GM23248 (cell line): ENCODE measurements at regions not wholly inside any gene's neighbourhood (a gene's known extent, or its start where the extent isn't known, plus 50 kb on each side); places are given as distances from the start of the nearest gene placed in this dataset.

Source experiments
- DNase-seq: peaks from one replicate; pipeline ENCODE4 v3.0.0-alpha.2; 2015
- H2AFZ ChIP-seq: fragments of 200-600 bp; sonication (generic); 2 replicates; pipeline ENCODE4 v1.6.1; 2016; ENCODE audit warnings: antibody characterized with exemption
- H3F3A ChIP-seq: fragments of 200-600 bp; sonication (generic); 2 replicates; pipeline ENCODE4 v1.6.1; 2016; ENCODE audit warnings: mild to moderate bottlenecking, antibody characterized with exemption, mixed run types; ENCODE audit not compliant: insufficient read depth
- H3K27ac ChIP-seq: fragments of 200-600 bp; sonication (generic); 2 replicates; pipeline ENCODE4 v1.5.1; 2016; ENCODE audit warnings: mild to moderate bottlenecking
- H3K27me3 ChIP-seq: fragments of 200-600 bp; sonication (generic); replicated peaks from 2 replicates; pipeline ENCODE4 v1.6.1; 2016; ENCODE audit warnings: mild to moderate bottlenecking; ENCODE audit not compliant: insufficient read depth
- H3K36me3 ChIP-seq: fragments of 200-600 bp; sonication (generic); 2 replicates; pipeline ENCODE4 v1.6.1; 2016; ENCODE audit warnings: low read depth, mild to moderate bottlenecking
- H3K4me1 ChIP-seq: fragments of 200-600 bp; sonication (generic); 2 replicates; pipeline ENCODE4 v1.6.1; 2016; ENCODE audit warnings: mild to moderate bottlenecking; ENCODE audit not compliant: insufficient read depth
- H3K4me2 ChIP-seq: fragments of 200-600 bp; sonication (generic); one replicate; pipeline ENCODE4 v1.6.1; 2016; ENCODE audit warnings: mild to moderate bottlenecking; ENCODE audit not compliant: unreplicated experiment
- H3K4me3 ChIP-seq: fragments of 200-600 bp; sonication (generic); 2 replicates; pipeline ENCODE4 v1.5.1; 2016; ENCODE audit warnings: mild to moderate bottlenecking
- H3K79me2 ChIP-seq: fragments of 200-600 bp; sonication (generic); 2 replicates; pipeline ENCODE4 v1.6.1; 2016; ENCODE audit warnings: mild to moderate bottlenecking; ENCODE audit not compliant: insufficient read depth
- H3K9ac ChIP-seq: fragments of 200-600 bp; sonication (generic); 2 replicates; pipeline ENCODE4 v1.6.1; 2016; ENCODE audit warnings: mild to moderate bottlenecking
- H3K9me2 ChIP-seq: fragments of 200-600 bp; sonication (generic); 2 replicates; pipeline ENCODE4 v1.6.1; 2016; ENCODE audit warnings: mixed run types, mild to moderate bottlenecking, moderate library complexity; ENCODE audit not compliant: insufficient read depth
- H3K9me3 ChIP-seq: fragments of 200-600 bp; sonication (generic); one replicate; pipeline ENCODE4 v1.6.1; 2017; ENCODE audit warnings: low read depth
- H4K20me1 ChIP-seq: fragments of 200-600 bp; sonication (generic); 2 replicates; pipeline ENCODE4 v1.6.0; 2016; ENCODE audit not compliant: insufficient read depth
- EZH2 ChIP-seq: fragments of 200-600 bp; sonication (generic); IDR thresholded peaks from 2 replicates; pipeline ENCODE4 v1.6.1; 2018; ENCODE audit warnings: antibody characterized with exemption, mild to moderate bottlenecking; ENCODE audit not compliant: insufficient read depth, poor library complexity, severe bottlenecking
- EZH2phosphoT487 ChIP-seq: fragments of 200-600 bp; sonication (generic); IDR thresholded peaks from 2 replicates; pipeline ENCODE4 v1.6.1; 2018; ENCODE audit warnings: antibody characterized with exemption, moderate library complexity, mild to moderate bottlenecking, low read depth; ENCODE audit not compliant: insufficient read depth
- WGBS, 2 experiments: methylation state at CpG; one replicate each; pipeline ENCODE4 v1.1.6; 2015 to 2017; ENCODE audit warnings: low lambda C conversion rate in 2 of 2, low coverage in 1 of 2; ENCODE audit errors: missing lambda C conversion rate in 2 of 2; 5-methylcytosine and 5-hydroxymethylcytosine counted together
- in situ Hi-C: fragments of 300-500 bp; cut with MboI; formaldehyde crosslinking; loops from 2 replicates; pipeline ENCODE4 v1.15.0; 2020

DNA sequence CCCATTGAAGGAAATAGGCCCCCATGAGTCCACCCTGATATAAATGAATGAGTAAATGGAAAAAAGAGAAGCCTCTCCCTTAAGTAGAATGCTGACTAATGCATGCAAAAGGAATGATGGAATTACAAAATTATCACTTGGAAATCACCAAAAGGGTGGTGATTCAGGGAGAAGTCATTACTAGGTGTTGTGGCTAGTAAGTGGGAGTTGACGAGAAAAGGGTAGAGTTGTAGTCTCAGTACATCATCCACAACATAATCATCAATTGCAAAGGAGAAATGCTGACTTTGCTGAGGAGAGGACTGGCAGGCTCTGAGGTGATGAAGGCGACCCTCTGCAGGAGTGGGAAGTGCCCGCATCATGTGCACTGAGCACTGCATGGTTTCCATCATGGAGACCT is 201.5 kb upstream of the S1PR3 start:
- Histone ChIP-seq H3K4me1 (peaks cover 37% of the 10 kb centered on the region), H4K20me1 (no peaks in the 10 kb centered on the region), H3K4me3 (no peak overlapping the region), H3K9me3 (no peaks in the 10 kb centered on the region), H3K27me3 (no peaks in the 10 kb centered on the region), H3K27ac (peak overlapping the region; percentile 51), H3K9me2 (no peaks in the 10 kb centered on the region), H3K36me3 (no peaks in the 10 kb centered on the region), H2AFZ (no peak overlapping the region), H3K79me2 (no peaks in the 10 kb centered on the region), H3K9ac (no peak overlapping the region), H3F3A (peaks cover 32% of the 10 kb centered on the region), H3K4me2 (peak overlapping the region; percentile 67)
- DNase-seq: peak; percentile 86
- in situ Hi-C loops: no loop called here
- WGBS, 2 experiments: 51 to 59% methylated on average over 3 of the region's 3 CpGs
- no peak for TF ChIP-seq EZH2phosphoT487
- TF ChIP-seq EZH2: no peak

DNA sequence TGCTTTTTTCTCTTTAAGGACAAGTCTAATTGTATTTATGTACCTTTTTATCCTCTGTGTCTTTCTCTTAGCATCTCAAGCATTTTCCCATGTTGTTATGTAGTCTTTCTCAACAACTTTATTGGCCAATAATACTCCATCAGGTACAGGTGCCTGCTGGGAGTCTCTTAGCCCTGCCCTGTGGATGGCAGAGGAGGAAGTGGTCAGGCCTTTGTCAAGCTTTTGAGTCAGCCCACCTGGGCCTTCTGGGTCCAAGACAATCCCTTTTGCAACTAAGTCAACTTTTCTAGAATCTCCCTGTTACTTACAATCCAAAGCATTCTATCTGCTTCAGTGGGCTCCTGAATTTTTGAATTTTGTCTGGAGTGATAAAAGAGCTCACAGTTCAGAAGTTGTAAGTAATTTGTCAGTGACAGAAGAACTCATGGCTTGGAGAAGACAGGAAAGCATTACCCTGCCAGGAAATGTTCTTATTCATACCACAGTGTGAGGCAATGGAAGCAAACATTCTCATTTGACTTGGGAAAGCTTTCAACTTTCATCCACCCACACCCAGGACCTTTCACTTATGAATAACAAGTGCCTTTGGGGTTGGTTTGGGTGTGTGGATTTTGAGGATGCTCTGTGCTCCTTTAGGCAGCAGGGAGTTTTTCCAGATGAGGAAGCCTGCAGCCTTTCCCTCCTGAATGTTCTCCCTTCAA is 200.0 kb upstream of the S1PR3 start:
- H2AFZ ChIP-seq: no peak overlapping the region
- H3K4me2 ChIP-seq: peak overlapping the region; percentile 67
- peaks cover 37% of the 10 kb centered on the region for H3K4me1 ChIP-seq
- H3K27ac ChIP-seq: peak overlapping the region; percentile 75
- in situ Hi-C loops: no loop called here
- H3F3A ChIP-seq: peaks cover 32% of the 10 kb centered on the region
- peak; percentile 97 for DNase-seq
- TF ChIP-seq EZH2phosphoT487: 0 out of 2 replicates have a peak, but pooled peaks have one; percentile 68
- no peak for TF ChIP-seq EZH2
- no peaks in the 10 kb centered on the region for H3K9me2 ChIP-seq
- H3K79me2 ChIP-seq: no peaks in the 10 kb centered on the region
- no peaks in the 10 kb centered on the region for H3K27me3 ChIP-seq
- H3K4me3 ChIP-seq: no peak overlapping the region
- no peaks in the 10 kb centered on the region for H3K9me3 ChIP-seq
- H3K9ac ChIP-seq: no peak overlapping the region
- no peaks in the 10 kb centered on the region for H4K20me1 ChIP-seq
- no peaks in the 10 kb centered on the region for H3K36me3 ChIP-seq

GRCh38 chr9:88792502-88792901 is 198.8 kb upstream of the S1PR3 start:
- peaks cover 32% of the 10 kb centered on the region for H3F3A ChIP-seq
- no peak overlapping the region for H2AFZ ChIP-seq
- TF ChIP-seq EZH2phosphoT487 (no peak), EZH2 (no peak)
- no peaks in the 10 kb centered on the region for H3K9me2 ChIP-seq
- DNase-seq: no peak
- in situ Hi-C loops: no loop called here
- H3K4me2 ChIP-seq: no peak overlapping the region
- H3K27ac ChIP-seq: no peak overlapping the region
- H3K4me3 ChIP-seq: no peak overlapping the region
- H4K20me1 ChIP-seq: no peaks in the 10 kb centered on the region
- no peaks in the 10 kb centered on the region for H3K36me3 ChIP-seq
- H3K27me3 ChIP-seq: no peaks in the 10 kb centered on the region
- H3K9ac ChIP-seq: no peak overlapping the region
- peaks cover 37% of the 10 kb centered on the region for H3K4me1 ChIP-seq
- WGBS, 2 experiments: 81 to 90% methylated on average over 3 of the region's 3 CpGs
- H3K79me2 ChIP-seq: no peaks in the 10 kb centered on the region
- H3K9me3 ChIP-seq: no peaks in the 10 kb centered on the region

DNA sequence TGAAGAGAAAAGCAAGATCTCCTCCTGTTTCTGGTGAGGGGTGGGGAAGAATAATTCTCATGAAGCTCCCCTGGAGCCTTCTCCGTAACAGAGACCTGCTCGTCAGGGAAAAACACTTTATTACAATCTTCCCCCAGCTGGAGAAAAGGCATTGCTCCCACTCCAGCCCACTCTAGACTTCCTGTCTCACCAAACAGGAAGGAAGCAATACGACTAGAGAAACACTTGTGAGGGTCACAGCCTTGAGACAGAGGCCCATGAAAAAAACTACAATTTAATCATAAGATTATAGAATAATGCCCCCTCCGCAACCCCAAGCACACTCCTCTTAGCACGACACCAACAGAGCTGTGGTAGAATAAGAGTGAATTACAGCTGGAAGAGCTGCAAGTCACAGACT is 197.2 kb upstream of the S1PR3 start:
- Histone ChIP-seq H3K27ac (no peak overlapping the region), H3K27me3 (no peaks in the 10 kb centered on the region), H3K4me2 (no peak overlapping the region), H3K4me1 (peaks cover 34% of the 10 kb centered on the region), H3K4me3 (no peak overlapping the region), H3K36me3 (no peaks in the 10 kb centered on the region), H4K20me1 (no peaks in the 10 kb centered on the region), H3K79me2 (no peaks in the 10 kb centered on the region), H3F3A (peaks cover 32% of the 10 kb centered on the region), H2AFZ (no peak overlapping the region), H3K9me2 (no peaks in the 10 kb centered on the region), H3K9ac (no peak overlapping the region), H3K9me3 (no peaks in the 10 kb centered on the region)
- in situ Hi-C loops: no loop called here
- WGBS, 2 experiments: 93 to 99% methylated on average over 5 of the region's 5 CpGs
- no peak for DNase-seq
- no peak for TF ChIP-seq EZH2phosphoT487
- TF ChIP-seq EZH2: no peak

GRCh38 chr9:88796947-88797346 is 194.3 kb upstream of the S1PR3 start:
- H3K79me2 ChIP-seq: no peaks in the 10 kb centered on the region
- H2AFZ ChIP-seq: no peak overlapping the region
- H3K9me3 ChIP-seq: no peaks in the 10 kb centered on the region
- no peaks in the 10 kb centered on the region for H4K20me1 ChIP-seq
- TF ChIP-seq EZH2phosphoT487 (no peak), EZH2 (no peak)
- peaks cover 20% of the 10 kb centered on the region for H3K4me1 ChIP-seq
- WGBS, 2 experiments: 84 to 91% methylated on average over 2 of the region's 2 CpGs
- no peak overlapping the region for H3K9ac ChIP-seq
- no peak overlapping the region for H3K27ac ChIP-seq
- H3K9me2 ChIP-seq: no peaks in the 10 kb centered on the region
- H3F3A ChIP-seq: peaks cover 8% of the 10 kb centered on the region; the same call in 1 of the 2 replicates
- H3K4me3 ChIP-seq: no peak overlapping the region
- H3K27me3 ChIP-seq: no peaks in the 10 kb centered on the region
- in situ Hi-C loops: no loop called here
- H3K36me3 ChIP-seq: no peaks in the 10 kb centered on the region
- no peak for DNase-seq
- H3K4me2 ChIP-seq: no peak overlapping the region
